WERI-Rb-1 (cell line): ENCODE measurements at regions not wholly inside any gene's neighbourhood (a gene's known extent, or its start where the extent isn't known, plus 50 kb on each side); places are given as distances from the start of the nearest gene placed in this dataset.

Experiments used
- DNase-seq: peaks from one replicate; pipeline ENCODE4 v3.0.0-alpha.2; 2020
- H3K27ac ChIP-seq: fragments of 250-450 bp; sonication (Bioruptor Pico); 2 replicates; pipeline ENCODE4 v1.5.1; 2020; ENCODE audit warnings: mild to moderate bottlenecking, moderate library complexity
- H3K27me3 ChIP-seq: fragments of 250-450 bp; sonication (Bioruptor Pico); 2 replicates; pipeline ENCODE4 v1.5.1; 2021; ENCODE audit warnings: mild to moderate bottlenecking, low read depth, moderate library complexity; ENCODE audit not compliant: insufficient read depth, severe bottlenecking
- H3K36me3 ChIP-seq: fragments of 250-450 bp; sonication (Bioruptor Pico); 2 replicates; pipeline ENCODE4 v1.5.1; 2020; ENCODE audit warnings: mild to moderate bottlenecking, moderate library complexity
- H3K4me3 ChIP-seq: 2 replicates; pipeline ENCODE4 v1.5.1; 2011; ENCODE audit warnings: low read depth, mild to moderate bottlenecking, control low read depth, low read length
- H3K9me3 ChIP-seq: fragments of 250-450 bp; sonication (Bioruptor Pico); 2 replicates; pipeline ENCODE4 v1.5.1; 2021; ENCODE audit warnings: mild to moderate bottlenecking, moderate library complexity; ENCODE audit not compliant: severe bottlenecking
- TF ChIP-seq, protein P1 (sequence below): IDR thresholded peaks from 2 replicates; pipeline ENCODE4 v1.5.1; 2011; ENCODE audit warnings: low read depth, mild to moderate bottlenecking, control low read depth, inconsistent platforms, low read length

- DNase-seq = no peak
- TF ChIP-seq, protein P1, sequence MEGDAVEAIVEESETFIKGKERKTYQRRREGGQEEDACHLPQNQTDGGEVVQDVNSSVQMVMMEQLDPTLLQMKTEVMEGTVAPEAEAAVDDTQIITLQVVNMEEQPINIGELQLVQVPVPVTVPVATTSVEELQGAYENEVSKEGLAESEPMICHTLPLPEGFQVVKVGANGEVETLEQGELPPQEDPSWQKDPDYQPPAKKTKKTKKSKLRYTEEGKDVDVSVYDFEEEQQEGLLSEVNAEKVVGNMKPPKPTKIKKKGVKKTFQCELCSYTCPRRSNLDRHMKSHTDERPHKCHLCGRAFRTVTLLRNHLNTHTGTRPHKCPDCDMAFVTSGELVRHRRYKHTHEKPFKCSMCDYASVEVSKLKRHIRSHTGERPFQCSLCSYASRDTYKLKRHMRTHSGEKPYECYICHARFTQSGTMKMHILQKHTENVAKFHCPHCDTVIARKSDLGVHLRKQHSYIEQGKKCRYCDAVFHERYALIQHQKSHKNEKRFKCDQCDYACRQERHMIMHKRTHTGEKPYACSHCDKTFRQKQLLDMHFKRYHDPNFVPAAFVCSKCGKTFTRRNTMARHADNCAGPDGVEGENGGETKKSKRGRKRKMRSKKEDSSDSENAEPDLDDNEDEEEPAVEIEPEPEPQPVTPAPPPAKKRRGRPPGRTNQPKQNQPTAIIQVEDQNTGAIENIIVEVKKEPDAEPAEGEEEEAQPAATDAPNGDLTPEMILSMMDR = no peak
- Histone ChIP-seq H3K27me3 (no peaks in the 10 kb centered on the region), H3K9me3 (no peaks in the 10 kb centered on the region), H3K36me3 (no peaks in the 10 kb centered on the region), H3K4me3 (no peak overlapping the region), H3K27ac (no peak overlapping the region)
Measured at GRCh38 chr4:167702391-167702790, 389.9 kb upstream of the ANXA10 start.

GRCh38 chr4:167711517-167711916 is 380.8 kb upstream of the ANXA10 start:
- Histone ChIP-seq H3K27me3 (no peaks in the 10 kb centered on the region), H3K4me3 (no peak overlapping the region), H3K27ac (no peak overlapping the region), H3K36me3 (no peaks in the 10 kb centered on the region), H3K9me3 (no peaks in the 10 kb centered on the region)
- TF ChIP-seq, protein P1 = no peak
- DNase-seq = no peak

GRCh38 chr4:167713756-167714155 is 378.6 kb upstream of the ANXA10 start:
- no peak for DNase-seq
- H3K27me3 ChIP-seq = no peaks in the 10 kb centered on the region
- no peaks in the 10 kb centered on the region for H3K9me3 ChIP-seq
- no peak overlapping the region for H3K27ac ChIP-seq
- H3K36me3 ChIP-seq = no peaks in the 10 kb centered on the region
- TF ChIP-seq, protein P1 = no peak
- no peak overlapping the region for H3K4me3 ChIP-seq

- H3K27ac ChIP-seq = no peak overlapping the region
- TF ChIP-seq, protein P1 = no peak
- no peaks in the 10 kb centered on the region for H3K27me3 ChIP-seq
- H3K36me3 ChIP-seq = no peaks in the 10 kb centered on the region
- no peaks in the 10 kb centered on the region for H3K9me3 ChIP-seq
- no peak for DNase-seq
- no peak overlapping the region for H3K4me3 ChIP-seq
Measured at GRCh38 chr4:167715176-167715575, 377.2 kb upstream of the ANXA10 start.

- Histone ChIP-seq H3K27me3 (no peaks in the 10 kb centered on the region), H3K36me3 (no peaks in the 10 kb centered on the region), H3K9me3 (no peaks in the 10 kb centered on the region), H3K27ac (no peak overlapping the region), H3K4me3 (no peak overlapping the region)
- DNase-seq = no peak
- TF ChIP-seq, protein P1 = no peak
Measured at GRCh38 chr4:167717495-167717894, 374.8 kb upstream of the ANXA10 start.
